Keratinocyte (primary cell): ENCODE measurements at regions not wholly inside any gene's neighbourhood (a gene's known extent, or its start where the extent isn't known, plus 50 kb on each side); places are given as distances from the start of the nearest gene placed in this dataset.
"Not testable (repeated sequence)": the region's sequence is repeated elsewhere in the genome, so short reads cannot be mapped to it uniquely, and the experiment has no call there.

ENCODE experiments used
- DNase-seq: peaks from one replicate; pipeline ENCODE4 v3.0.0-alpha.2; 2011; ENCODE audit warnings: low read depth, missing footprints, low spot score
- FAIRE-seq: peaks from 2 replicates; lab custom pipeline; 2011; peaks lifted over from hg19 to GRCh38; lab: Jason Lieb, UNC
- H2AFZ ChIP-seq: 2 replicates; pipeline ENCODE4 v1.6.0; 2012; ENCODE audit warnings: low read length, control low read depth, inconsistent platforms; ENCODE audit not compliant: control insufficient read depth
- H3K27ac ChIP-seq: 2 replicates; pipeline ENCODE4 v1.5.1; 2011; ENCODE audit warnings: low read length; ENCODE audit not compliant: control insufficient read depth, insufficient read depth
- H3K27me3 ChIP-seq: 3 replicates; pipeline ENCODE4 v1.6.0; 2011; ENCODE audit warnings: low read length; ENCODE audit not compliant: control insufficient read depth, insufficient read depth; ENCODE audit errors: extremely low read depth
- H3K36me3 ChIP-seq, 2 experiments: 2 replicates in 1 of 2; 3 replicates in 1 of 2; pipeline ENCODE4 v1.5.1; 2011; ENCODE audit warnings: low read length in 2 of 2, mild to moderate bottlenecking in 1 of 2; ENCODE audit not compliant: control insufficient read depth in 2 of 2, insufficient read depth in 2 of 2; ENCODE audit errors: extremely low read depth in 1 of 2
- H3K4me1 ChIP-seq: 3 replicates; pipeline ENCODE4 v1.5.1; 2011; ENCODE audit warnings: low read length; ENCODE audit not compliant: control insufficient read depth, insufficient read depth; ENCODE audit errors: extremely low read depth
- H3K4me2 ChIP-seq: 3 replicates; pipeline ENCODE4 v1.6.0; 2011; ENCODE audit warnings: low read depth, low read length; ENCODE audit not compliant: control insufficient read depth, insufficient read depth; ENCODE audit errors: extremely low read depth
- H3K4me3 ChIP-seq, 3 experiments: fragments of 200-600 bp in 1 of 3; sonication (generic) in 1 of 3; 2 replicates in 2 of 3; 3 replicates in 1 of 3; pipeline ENCODE4 v1.5.1; 2011 to 2016; ENCODE audit warnings: low read length in 3 of 3, mild to moderate bottlenecking in 3 of 3, control low read depth in 2 of 3, inconsistent platforms in 1 of 3, low read depth in 1 of 3, mixed read lengths in 1 of 3, mixed run types in 1 of 3, moderate library complexity in 1 of 3; ENCODE audit not compliant: control insufficient read depth in 2 of 3, insufficient read depth in 2 of 3; ENCODE audit errors: extremely low read depth in 1 of 3
- H3K79me2 ChIP-seq: 2 replicates; pipeline ENCODE4 v1.6.0; 2012; ENCODE audit warnings: low read length; ENCODE audit not compliant: control insufficient read depth, insufficient read depth
- H3K9ac ChIP-seq: 3 replicates; pipeline ENCODE4 v1.6.0; 2011; ENCODE audit warnings: low read length; ENCODE audit not compliant: control insufficient read depth, insufficient read depth; ENCODE audit errors: extremely low read depth
- H3K9me1 ChIP-seq: 3 replicates; pipeline ENCODE4 v1.6.0; 2011; ENCODE audit warnings: low read length; ENCODE audit not compliant: control insufficient read depth, insufficient read depth; ENCODE audit errors: extremely low read depth
- H3K9me3 ChIP-seq: 2 replicates; pipeline ENCODE4 v1.5.1; 2012; ENCODE audit warnings: low read depth, low read length; ENCODE audit not compliant: control insufficient read depth
- H4K20me1 ChIP-seq: 3 replicates; pipeline ENCODE4 v1.6.0; 2011; ENCODE audit warnings: low read length; ENCODE audit not compliant: control insufficient read depth, insufficient read depth; ENCODE audit errors: extremely low read depth
- EZH2 ChIP-seq: IDR thresholded peaks from one replicate; pipeline ENCODE4 v1.6.1; 2012; ENCODE audit warnings: inconsistent platforms, mild to moderate bottlenecking, low read length, moderate library complexity
- dilution Hi-C: fragments of 300-500 bp; cut with MboI; formaldehyde crosslinking; loops from one replicate; pipeline ENCODE4 v1.7.0; 2020; ENCODE audit warnings: low sequenced_read_pairs; ENCODE audit not compliant: extremely low pct_ligation_motif_present
- TF ChIP-seq, protein P1 (sequence below), 3 experiments: IDR thresholded peaks in 1 of 3; conservative IDR thresholded peaks in 1 of 3; optimal IDR thresholded peaks in 1 of 3; 2 replicates in 2 of 3; 3 replicates in 1 of 3; pipeline versions ENCODE3 to v1.5.1; 2011; ENCODE audit warnings: low read length in 3 of 3, mild to moderate bottlenecking in 3 of 3, moderate library complexity in 2 of 3, control low read depth in 1 of 3, inconsistent platforms in 1 of 3; ENCODE audit not compliant: insufficient read depth in 2 of 3; ENCODE audit errors: extremely low read depth in 1 of 3

DNA sequence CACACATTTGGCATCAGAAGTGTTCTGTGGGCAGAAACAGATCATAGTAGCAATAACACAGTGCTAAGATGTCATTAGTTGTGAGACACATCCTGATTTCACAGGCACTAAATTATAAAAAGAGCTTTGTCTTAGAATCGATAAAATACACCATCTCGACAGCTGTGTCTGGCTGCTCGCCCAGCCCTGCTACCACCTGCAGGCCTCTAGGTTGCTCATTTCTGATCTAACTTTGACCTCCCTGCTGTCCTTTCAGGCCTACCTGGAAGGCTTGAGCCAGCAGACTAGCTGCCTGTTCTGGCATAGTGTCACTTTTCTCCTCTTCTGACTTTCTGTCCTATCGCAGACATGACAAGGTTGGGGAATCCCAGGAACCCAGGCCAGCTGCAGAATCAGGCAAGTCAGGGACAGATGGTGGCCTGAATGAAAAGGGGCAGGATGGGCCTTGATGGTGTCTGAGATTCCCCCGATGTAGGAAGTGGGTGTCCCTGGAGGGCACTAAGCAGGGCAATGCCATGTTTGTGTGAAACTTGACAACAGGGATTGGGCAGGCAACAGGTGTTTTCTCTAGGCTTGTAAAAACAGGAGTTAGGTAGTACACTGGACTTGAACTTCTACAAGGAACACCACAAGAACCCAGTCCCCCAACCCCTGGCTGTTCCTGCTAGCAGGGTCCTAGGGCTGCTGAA lies 66.6 kb upstream of the RHOU start:
- DNase-seq, result no peak
- H3K4me2 ChIP-seq, result no peak overlapping the region
- H3K27me3 ChIP-seq, result no peaks in the 10 kb centered on the region
- no peak for TF ChIP-seq EZH2
- TF ChIP-seq, protein P1, sequence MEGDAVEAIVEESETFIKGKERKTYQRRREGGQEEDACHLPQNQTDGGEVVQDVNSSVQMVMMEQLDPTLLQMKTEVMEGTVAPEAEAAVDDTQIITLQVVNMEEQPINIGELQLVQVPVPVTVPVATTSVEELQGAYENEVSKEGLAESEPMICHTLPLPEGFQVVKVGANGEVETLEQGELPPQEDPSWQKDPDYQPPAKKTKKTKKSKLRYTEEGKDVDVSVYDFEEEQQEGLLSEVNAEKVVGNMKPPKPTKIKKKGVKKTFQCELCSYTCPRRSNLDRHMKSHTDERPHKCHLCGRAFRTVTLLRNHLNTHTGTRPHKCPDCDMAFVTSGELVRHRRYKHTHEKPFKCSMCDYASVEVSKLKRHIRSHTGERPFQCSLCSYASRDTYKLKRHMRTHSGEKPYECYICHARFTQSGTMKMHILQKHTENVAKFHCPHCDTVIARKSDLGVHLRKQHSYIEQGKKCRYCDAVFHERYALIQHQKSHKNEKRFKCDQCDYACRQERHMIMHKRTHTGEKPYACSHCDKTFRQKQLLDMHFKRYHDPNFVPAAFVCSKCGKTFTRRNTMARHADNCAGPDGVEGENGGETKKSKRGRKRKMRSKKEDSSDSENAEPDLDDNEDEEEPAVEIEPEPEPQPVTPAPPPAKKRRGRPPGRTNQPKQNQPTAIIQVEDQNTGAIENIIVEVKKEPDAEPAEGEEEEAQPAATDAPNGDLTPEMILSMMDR (optimal IDR thresholded peaks at IDR 0.05 in 1 of 3, IDR thresholded peaks at IDR 0.05 in 1 of 3, conservative IDR thresholded peaks at IDR 0.05 in 1 of 3; ENCODE audit: extremely low read depth in 1 of 3, insufficient read depth in 2 of 3, low read length in 3 of 3), result no peak
- H3K79me2 ChIP-seq, result no peaks in the 10 kb centered on the region
- no peaks in the 10 kb centered on the region for H3K4me1 ChIP-seq
- H3K9me1 ChIP-seq, result no peaks in the 10 kb centered on the region
- H3K27ac ChIP-seq, result no peak overlapping the region
- H3K36me3 ChIP-seq, result no peaks in the 10 kb centered on the region
- no peak for FAIRE-seq
- no peak overlapping the region for H3K9ac ChIP-seq
- H3K4me3 ChIP-seq, result no peak overlapping the region
- H4K20me1 ChIP-seq, result no peaks in the 10 kb centered on the region
- H3K9me3 ChIP-seq, result no peaks in the 10 kb centered on the region
- H2AFZ ChIP-seq, result no peak overlapping the region
- dilution Hi-C loops, result no loop called here

DNA sequence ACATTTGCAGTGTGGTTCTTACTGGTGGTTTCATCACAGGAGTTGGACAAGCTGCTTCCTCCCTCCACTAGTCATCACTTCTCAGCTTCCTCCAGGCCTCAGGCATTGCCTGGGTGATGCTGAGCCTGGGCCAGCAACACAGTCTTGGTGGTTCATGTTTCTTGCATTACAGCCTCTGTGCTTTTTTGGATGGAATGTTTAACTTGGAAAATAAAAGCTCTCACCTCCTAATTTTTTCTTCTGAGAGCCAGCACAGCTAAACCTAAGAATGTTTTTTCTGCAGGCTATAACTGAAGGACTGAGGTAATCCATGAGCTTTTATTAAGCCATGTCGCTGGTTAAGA lies 66.1 kb upstream of the RHOU start:
- no peak for TF ChIP-seq EZH2
- TF ChIP-seq, protein P1 (optimal IDR thresholded peaks at IDR 0.05 in 1 of 3, IDR thresholded peaks at IDR 0.05 in 1 of 3, conservative IDR thresholded peaks at IDR 0.05 in 1 of 3; ENCODE audit: extremely low read depth in 1 of 3, insufficient read depth in 2 of 3, low read length in 3 of 3), result no peak
- no peak for FAIRE-seq
- Histone ChIP-seq H3K9me3 (no peaks in the 10 kb centered on the region), H2AFZ (no peak overlapping the region), H3K36me3 (no peaks in the 10 kb centered on the region), H3K4me3 (no peak overlapping the region), H3K27ac (no peak overlapping the region), H3K9ac (no peak overlapping the region), H3K27me3 (no peaks in the 10 kb centered on the region), H3K4me1 (no peaks in the 10 kb centered on the region), H3K4me2 (no peak overlapping the region), H3K9me1 (no peaks in the 10 kb centered on the region), H3K79me2 (no peaks in the 10 kb centered on the region), H4K20me1 (no peaks in the 10 kb centered on the region)
- dilution Hi-C loops, result no loop called here
- no peak for DNase-seq

DNA sequence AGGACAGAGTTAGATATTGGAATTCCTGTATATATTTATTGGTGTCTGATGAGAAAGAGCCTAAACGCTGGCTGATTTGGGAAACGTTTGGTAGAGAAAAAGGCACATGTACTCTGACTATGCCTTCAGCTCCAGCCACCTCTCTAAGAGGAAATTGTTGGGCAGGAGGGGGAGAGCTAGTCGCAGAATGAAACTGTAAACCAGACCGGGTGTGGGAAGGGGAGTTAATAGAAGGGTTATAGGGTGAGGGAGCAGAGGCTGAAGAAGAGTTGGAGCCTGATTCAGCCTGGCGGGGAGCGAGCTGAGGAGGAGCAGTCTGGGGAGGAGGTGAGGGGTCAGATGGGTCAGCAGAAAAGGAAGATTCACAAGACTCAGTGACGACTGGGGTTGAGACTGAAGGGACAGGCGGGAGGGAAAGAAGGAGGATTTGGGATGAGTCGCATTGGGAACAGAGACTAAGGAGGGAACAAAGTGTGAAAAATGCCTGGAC lies 54.2 kb upstream of the RHOU start:
- H3K9ac ChIP-seq, H3K27me3 ChIP-seq, H3K9me3 ChIP-seq, H3K9me1 ChIP-seq, H3K4me1 ChIP-seq, dilution Hi-C loops, H3K27ac ChIP-seq, H2AFZ ChIP-seq, H4K20me1 ChIP-seq, H3K4me3 ChIP-seq, FAIRE-seq, H3K4me2 ChIP-seq, H3K79me2 ChIP-seq, DNase-seq, H3K36me3 ChIP-seq: not testable (repeated sequence)
